SKM-1 (cell line): ENCODE measurements at regions not wholly inside any gene's neighbourhood (a gene's known extent, or its start where the extent isn't known, plus 50 kb on each side); places are given as distances from the start of the nearest gene placed in this dataset.

ENCODE experiments used
- DNase-seq: peaks from one replicate; lab custom pipeline; 2025; ENCODE audit not compliant: unreplicated experiment; lab: John Stamatoyannopoulos, UW

DNA sequence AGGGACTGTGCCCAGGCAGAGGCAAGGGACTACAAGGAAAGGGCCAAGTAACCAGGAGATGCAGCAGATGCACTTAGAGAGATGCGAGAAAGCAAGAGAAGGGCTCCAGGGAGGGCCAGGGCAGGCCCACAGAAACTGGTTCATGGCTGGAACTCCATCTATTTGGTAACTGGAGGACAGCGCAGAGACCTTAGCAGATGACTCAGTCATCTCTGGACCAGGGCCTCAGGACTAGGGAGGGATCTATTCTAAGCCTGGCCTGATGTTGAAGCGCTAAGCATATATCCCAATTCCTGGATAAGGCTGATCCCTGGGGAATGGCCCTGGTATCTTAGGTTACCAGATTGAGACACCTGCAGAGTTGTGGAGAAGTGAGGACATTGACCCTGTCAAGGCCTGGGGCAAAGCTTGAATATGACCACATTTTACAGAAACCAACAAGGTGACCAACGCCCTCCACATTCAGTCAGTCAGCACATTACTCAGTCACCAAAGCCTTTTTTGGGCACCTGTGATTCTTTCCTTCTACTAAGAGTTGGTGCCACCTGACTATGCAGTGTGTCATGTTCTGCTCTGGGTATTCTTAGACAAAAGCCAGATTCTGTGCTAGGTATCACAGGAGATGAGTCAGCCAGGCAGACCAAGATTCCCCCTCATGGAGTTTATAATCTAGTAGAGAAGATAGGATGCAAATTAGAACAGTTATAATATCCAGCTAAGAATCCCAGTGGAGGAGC, 68.4 kb upstream of the SLCO3A1 start:
- DNase-seq: no peak

GRCh38 chr15:91787198-91787597, 66.3 kb upstream of the SLCO3A1 start:
- DNase-seq: no peak

DNA sequence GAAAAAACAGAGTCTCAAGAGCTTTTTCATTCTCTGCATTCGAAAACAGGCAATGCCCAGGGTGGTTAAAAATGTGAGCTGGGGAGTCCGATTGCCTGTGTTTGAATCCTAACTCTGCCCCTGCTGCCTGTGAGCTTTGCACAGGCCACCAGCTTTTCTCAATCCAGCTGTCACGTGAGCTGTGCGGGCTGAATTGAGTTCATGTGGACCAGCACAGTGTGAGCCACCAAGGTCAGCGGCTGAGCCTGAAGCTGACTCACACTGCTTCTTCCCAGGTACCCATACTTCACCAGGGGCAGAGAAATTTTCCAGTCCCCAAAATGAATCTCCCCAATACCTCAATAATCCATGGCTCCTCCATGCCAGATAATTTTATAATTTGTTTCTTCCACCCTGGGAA, 64.4 kb upstream of the SLCO3A1 start:
- DNase-seq: no peak

DNA sequence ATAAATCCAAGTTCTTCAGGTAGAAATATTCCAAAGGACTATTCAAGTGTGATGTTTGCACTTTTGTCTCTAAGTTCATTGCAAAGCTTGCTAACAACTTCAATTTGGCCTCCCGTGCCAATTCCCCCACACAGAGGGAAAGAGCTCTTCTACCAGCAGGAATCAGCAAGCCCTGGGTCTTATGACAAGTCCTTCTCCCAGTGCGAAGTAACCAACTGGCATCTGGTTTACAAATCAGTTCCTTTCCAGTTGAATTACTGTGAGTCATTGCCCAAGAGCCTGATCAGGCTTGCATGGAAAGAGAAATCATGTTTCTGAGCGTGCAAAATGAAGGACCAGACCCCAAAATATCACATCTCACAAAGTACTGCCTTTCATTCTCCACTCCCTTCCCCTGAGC, 62.7 kb upstream of the SLCO3A1 start:
- DNase-seq: no peak

DNA sequence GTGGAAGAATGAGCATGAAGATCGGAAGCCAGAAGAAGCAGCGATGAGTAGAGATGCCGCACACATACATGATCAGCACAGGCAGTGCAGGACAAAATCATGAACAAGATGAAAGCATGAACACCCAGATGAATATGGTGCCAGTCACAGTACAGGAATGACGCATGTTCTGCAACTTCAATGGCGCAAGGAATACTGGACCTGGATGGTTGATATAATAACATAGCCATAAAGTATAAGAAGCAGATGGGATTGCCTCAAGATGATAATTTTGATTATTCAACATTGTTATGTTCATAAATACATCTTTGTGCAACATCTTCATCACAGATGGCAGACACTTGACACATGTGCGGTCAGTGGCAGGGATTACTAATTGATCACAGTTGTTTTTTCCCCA, 59.7 kb upstream of the SLCO3A1 start:
- no peak for DNase-seq

DNA sequence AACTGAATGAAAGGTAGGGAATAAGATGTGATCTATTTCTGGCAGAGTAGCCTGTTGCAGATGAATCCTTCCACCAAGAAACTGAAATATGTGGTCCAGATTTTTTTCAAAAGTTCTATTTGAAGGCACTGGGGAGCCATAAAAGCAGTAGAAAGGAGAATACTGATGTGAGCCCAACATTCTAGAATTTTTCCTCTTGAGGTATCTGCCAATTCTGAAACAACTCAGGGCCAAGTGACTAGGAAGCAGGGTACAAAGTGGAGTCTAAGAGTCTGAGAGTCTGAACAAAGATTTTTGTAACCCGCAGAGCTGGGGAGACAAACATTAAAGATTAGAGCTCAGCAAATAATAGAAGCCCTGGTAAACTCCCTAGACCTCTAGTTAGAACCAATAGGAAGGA, 58.3 kb upstream of the SLCO3A1 start:
- no peak for DNase-seq

DNA sequence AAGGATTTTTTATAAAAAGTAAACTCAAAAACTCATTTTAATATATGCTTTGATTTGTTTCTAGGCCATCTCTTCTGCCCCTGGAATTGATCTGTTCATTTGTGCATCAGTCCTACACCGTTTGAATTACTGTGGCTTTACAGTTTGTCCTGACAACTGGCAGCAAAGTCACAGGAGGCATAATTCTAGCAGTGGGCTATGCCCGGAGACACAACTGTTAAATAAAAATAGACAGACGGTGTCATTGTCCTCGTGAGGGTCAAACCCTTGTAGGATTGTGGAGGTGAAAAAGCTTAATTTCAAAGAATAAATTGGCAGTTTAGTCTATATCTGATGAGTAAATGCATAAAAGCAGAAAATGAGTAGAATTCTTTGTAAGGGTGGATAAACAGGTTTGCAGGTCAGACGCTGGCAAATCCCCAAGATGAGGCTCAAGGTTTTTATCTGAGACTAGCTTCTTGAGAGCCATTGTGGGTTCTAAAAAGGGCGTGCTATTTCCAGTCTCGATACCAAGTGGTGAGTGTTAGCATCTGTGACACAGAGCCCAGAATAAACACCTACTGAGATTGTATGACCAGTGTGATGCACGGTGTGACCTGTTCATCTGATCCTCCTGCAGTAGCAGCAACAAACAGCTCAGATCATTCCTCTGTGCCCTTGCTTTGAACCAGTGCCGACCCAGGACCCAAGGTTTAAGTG, 51.5 kb upstream of the SLCO3A1 start:
- no peak for DNase-seq

DNA sequence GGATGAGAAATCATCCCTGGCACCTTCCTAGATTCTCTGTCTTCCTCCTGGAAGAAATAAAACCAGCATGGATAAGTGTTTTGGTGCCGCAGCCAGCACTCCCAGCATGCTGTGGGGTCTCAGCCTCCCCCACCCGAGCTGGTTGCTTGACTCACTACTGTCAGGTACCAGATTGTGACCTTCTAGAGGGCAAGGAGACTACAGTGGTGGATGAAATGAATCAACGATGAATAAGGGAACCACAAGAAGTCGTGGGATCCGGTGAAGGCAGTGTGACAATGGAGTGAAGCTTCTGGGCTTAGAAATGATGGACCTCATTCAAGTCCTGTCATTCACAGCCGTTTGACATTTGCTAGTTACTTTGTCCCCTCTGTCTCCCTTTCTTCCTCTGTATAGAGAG, 50.2 kb upstream of the SLCO3A1 start:
- DNase-seq: no peak
